Muscle of back (tissue), 3 donors: ENCODE measurements at regions not wholly inside any gene's neighbourhood (a gene's known extent, or its start where the extent isn't known, plus 50 kb on each side); places are given as distances from the start of the nearest gene placed in this dataset.

ENCODE experiments used
- DNase-seq, 3 donors: peaks; one replicate each; pipeline versions ENCODE4 v3.0.0 to v3.0.0-alpha.2; 2013

- no peak for DNase-seq
Measured at GRCh38 chr7:42289473-42289872, 52.5 kb upstream of the GLI3 start.
